ENCODE measurements at regions not wholly inside any gene's neighbourhood (a gene's known extent, or its start where the extent isn't known, plus 50 kb on each side); places are given as distances from the start of the nearest gene placed in this dataset.

DNA sequence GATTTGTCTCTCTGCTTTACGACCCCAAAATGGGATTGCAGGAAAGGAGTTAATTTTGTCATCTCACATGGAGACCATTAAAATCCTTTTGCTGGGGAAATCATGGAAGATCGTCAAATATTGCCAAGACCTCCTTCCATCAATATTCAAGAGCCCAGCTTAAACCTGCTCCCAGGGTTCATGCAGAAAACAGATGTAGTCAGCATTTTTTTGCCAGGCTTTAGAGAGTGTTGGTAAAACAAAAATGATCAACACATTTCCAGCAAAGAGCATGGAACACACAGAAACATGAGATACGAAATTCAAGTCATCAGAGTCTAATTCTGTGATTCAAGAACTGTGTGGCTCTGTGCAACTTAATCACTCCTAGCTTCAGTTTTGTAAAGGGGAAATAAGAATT is 118.0 kb upstream of the ATP10A start:
- WGBS: 72% methylated on average over 3 of the region's 3 CpGs
- no peak overlapping the region for H3K4me3 ChIP-seq (ENCODE audit: low read depth, low read length)
- H3K36me3 ChIP-seq (ENCODE audit: insufficient read depth): no peaks in the 10 kb centered on the region
- no peak overlapping the region for H3K27ac ChIP-seq (ENCODE audit: low read depth)
- DNase-seq (ENCODE audit: extremely low spot score): no peak
- no peaks in the 10 kb centered on the region for H3K4me1 ChIP-seq (ENCODE audit: insufficient read depth)

DNA sequence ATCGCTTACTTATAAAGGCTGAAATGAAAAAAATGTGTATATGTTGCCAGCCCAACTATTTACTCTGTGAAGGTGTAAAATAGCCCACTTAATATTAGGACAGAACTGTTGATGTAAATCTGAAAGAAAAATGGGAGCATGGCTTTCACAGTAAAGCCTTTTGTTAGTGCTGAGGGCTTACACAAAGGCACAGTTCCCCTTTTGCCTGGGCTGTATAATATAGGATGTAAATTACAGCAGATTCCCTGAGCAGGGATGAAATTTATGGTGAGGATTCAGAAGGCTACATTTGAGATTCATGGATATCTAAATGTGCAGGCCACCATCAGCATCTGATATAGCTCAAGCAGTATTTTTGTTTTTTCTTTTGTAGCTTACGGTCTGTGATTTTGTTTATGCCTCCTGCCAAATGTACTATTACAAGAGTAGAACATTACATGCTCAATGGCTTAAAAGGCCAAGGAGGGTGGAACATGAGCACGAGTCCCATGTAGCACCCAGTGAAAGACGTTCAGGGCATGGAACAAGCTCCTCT is 109.1 kb upstream of the ATP10A start:
- 58% methylated on average over 4 of the region's 4 CpGs for WGBS
- no peaks in the 10 kb centered on the region for H3K36me3 ChIP-seq (ENCODE audit: insufficient read depth)
- no peak for DNase-seq (ENCODE audit: extremely low spot score)
- H3K4me1 ChIP-seq (ENCODE audit: insufficient read depth): no peaks in the 10 kb centered on the region
- no peak overlapping the region for H3K4me3 ChIP-seq (ENCODE audit: low read depth, low read length)
- H3K27ac ChIP-seq (ENCODE audit: low read depth): no peak overlapping the region

DNA sequence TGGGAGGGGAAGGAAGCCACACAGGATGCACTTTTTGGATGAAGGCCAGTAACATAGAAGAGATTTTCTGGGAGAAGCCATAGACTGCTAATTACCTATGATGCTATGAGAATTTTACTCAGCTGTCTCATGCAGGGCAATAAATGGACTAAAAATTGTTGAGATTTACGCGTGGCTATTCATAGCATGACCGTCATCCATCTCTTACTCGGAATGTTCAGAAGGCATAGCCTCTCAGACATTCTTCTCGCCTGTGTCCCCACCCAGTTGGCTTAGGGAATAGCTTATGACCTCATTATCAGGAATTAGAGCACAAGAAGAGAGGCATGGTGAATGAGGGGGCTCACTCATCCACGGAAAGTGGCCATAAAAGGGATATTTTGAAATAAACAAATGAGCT is 107.9 kb upstream of the ATP10A start:
- Histone ChIP-seq H3K36me3 (ENCODE audit: insufficient read depth) (no peaks in the 10 kb centered on the region), H3K4me3 (ENCODE audit: low read depth, low read length) (no peak overlapping the region), H3K4me1 (ENCODE audit: insufficient read depth) (no peaks in the 10 kb centered on the region), H3K27ac (ENCODE audit: low read depth) (no peak overlapping the region)
- WGBS: 19% methylated on average over 6 of the region's 6 CpGs
- DNase-seq (ENCODE audit: extremely low spot score): no peak

DNA sequence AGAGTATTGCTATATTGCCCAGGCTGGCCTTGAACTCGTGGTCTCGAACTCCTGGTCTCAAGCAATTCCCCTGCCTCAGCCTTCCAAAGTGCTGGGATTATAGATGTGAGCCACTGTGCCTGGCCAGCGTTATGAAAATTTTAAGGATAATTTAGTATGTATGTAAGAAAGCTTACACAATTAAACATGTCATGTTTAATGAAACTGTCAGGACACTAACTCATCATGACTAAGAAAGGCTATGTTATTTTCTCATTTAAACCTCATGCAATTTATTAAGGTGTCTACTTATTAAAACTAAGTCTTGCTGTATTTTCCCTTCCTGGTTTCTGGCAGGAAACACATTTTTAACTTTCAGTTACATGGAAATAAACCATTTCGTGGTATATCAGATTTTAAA is 106.8 kb upstream of the ATP10A start:
- no peak for DNase-seq (ENCODE audit: extremely low spot score)
- H3K36me3 ChIP-seq (ENCODE audit: insufficient read depth): no peaks in the 10 kb centered on the region
- H3K4me1 ChIP-seq (ENCODE audit: insufficient read depth): no peaks in the 10 kb centered on the region
- WGBS: 62% methylated on average over 4 of the region's 4 CpGs
- no peak overlapping the region for H3K27ac ChIP-seq (ENCODE audit: low read depth)
- no peak overlapping the region for H3K4me3 ChIP-seq (ENCODE audit: low read depth, low read length)

DNA sequence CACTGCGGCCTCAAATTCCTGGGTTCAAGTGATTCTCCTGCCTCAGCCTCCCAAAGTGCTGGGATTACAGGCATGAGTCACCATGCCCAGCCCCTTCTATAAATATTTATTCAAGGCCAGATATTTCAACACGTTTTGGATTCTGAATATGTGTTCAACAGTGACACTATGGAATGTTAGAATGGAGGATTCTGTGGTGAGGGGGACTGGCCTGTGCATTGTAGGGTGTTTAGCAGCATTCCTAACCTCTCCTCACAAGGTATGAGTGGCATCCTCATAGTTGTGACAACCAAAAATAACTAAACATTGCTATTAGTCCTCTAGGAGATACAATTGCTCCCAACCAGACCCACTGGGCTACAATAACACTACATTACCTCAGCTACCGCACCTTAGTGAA is 104.0 kb upstream of the ATP10A start:
- no peak overlapping the region for H3K27ac ChIP-seq (ENCODE audit: low read depth)
- no peak overlapping the region for H3K4me3 ChIP-seq (ENCODE audit: low read depth, low read length)
- H3K4me1 ChIP-seq (ENCODE audit: insufficient read depth): no peaks in the 10 kb centered on the region
- WGBS: 66% methylated on average over 3 of the region's 3 CpGs
- DNase-seq (ENCODE audit: extremely low spot score): no peak
- H3K36me3 ChIP-seq (ENCODE audit: insufficient read depth): no peaks in the 10 kb centered on the region

DNA sequence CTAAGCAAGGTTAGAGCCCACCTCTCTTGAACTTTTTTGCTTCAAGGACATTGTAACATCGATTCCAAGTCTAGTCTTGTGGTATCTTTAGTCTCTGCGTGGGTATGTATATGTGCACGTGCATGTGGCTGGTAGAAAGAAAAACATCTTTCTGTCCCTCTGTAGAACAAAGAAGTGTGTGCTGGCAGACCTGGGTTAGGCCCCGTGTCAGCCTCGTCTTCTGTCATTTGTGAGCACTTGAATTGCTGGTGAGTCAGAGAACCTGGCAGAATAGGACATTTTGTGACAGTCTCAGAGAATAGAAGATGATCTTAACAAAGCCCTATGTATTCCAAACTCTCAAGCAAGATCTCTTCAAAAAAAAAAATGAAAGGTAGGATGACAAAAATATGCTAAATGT is 102.2 kb upstream of the ATP10A start:
- H3K36me3 ChIP-seq (ENCODE audit: insufficient read depth): no peaks in the 10 kb centered on the region
- DNase-seq (ENCODE audit: extremely low spot score): no peak
- H3K27ac ChIP-seq (ENCODE audit: low read depth): no peak overlapping the region
- H3K4me1 ChIP-seq (ENCODE audit: insufficient read depth): no peaks in the 10 kb centered on the region
- WGBS: 77% methylated on average over 5 of the region's 5 CpGs
- no peak overlapping the region for H3K4me3 ChIP-seq (ENCODE audit: low read depth, low read length)

DNA sequence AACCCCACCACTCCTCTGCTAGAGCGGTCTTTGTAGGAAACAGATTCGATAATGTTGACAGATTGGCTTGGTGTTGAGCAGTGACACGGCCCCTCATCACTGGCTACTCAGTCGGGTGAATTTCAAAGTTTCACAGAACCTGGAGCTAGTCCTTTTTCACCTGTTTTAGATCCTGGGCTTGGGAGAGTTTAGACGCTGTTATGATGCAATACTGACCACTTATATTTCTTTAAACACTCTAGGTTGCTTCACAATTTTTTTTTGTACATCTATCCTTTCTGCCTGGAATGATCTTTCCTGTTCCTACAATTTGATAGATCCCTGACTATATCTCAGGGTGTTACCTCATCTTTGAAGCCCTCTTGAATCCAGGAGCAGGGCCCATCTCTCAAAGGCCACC is 97.1 kb upstream of the ATP10A start:
- H3K4me1 ChIP-seq (ENCODE audit: insufficient read depth): no peaks in the 10 kb centered on the region
- H3K27ac ChIP-seq (ENCODE audit: low read depth): no peak overlapping the region
- 79% methylated on average over 5 of the region's 5 CpGs for WGBS
- no peak for DNase-seq (ENCODE audit: extremely low spot score)
- no peaks in the 10 kb centered on the region for H3K36me3 ChIP-seq (ENCODE audit: insufficient read depth)
- no peak overlapping the region for H3K4me3 ChIP-seq (ENCODE audit: low read depth, low read length)

DNA sequence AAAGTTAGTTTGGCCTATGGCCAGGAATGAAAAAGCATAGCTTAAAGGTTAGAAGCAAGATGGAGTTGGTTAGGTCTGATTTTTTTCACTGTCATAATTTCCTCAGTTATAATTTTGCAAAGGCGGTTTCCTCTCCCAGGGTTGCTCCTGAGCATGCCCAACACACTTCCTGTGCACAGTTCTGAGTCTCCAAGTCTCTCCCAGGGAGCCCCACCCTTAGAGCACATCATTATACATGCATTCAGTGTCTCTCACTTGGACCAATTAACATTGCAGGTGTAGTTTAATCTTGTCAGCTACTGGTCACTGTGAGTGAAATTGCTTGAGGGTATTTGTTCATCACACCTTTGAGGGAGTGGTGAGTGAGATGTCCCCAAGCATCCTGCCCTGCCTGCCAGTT is 96.0 kb upstream of the ATP10A start:
- no peaks in the 10 kb centered on the region for H3K4me1 ChIP-seq (ENCODE audit: insufficient read depth)
- DNase-seq (ENCODE audit: extremely low spot score): no peak
- WGBS: 62% methylated on average over 1 of the region's 1 CpG
- H3K36me3 ChIP-seq (ENCODE audit: insufficient read depth): no peaks in the 10 kb centered on the region
- H3K4me3 ChIP-seq (ENCODE audit: low read depth, low read length): no peak overlapping the region
- no peak overlapping the region for H3K27ac ChIP-seq (ENCODE audit: low read depth)

DNA sequence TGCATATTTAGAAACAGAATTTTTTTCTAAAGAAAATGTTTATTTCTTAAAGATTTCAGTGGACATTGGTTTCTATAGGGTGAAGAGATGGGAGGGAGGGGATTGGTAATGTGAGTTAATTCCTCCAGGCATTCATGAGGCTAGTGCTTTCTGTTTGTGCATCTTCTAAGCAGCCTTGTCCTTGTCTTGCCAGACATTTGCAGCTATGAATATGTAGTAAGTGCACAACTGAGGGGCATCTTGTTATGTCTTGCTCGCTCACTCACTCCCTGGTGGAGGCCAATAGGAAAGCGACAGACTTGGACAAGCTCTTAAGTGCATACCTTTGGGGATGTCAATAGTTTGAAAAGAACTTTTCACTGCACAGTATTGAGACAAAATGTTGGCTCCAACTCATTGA is 92.5 kb upstream of the ATP10A start:
- Histone ChIP-seq H3K4me3 (ENCODE audit: low read depth, low read length) (no peak overlapping the region), H3K36me3 (ENCODE audit: insufficient read depth) (no peaks in the 10 kb centered on the region), H3K4me1 (ENCODE audit: insufficient read depth) (no peaks in the 10 kb centered on the region), H3K27ac (ENCODE audit: low read depth) (no peak overlapping the region)
- 88% methylated on average over 2 of the region's 2 CpGs for WGBS
- no peak for DNase-seq (ENCODE audit: extremely low spot score)

DNA sequence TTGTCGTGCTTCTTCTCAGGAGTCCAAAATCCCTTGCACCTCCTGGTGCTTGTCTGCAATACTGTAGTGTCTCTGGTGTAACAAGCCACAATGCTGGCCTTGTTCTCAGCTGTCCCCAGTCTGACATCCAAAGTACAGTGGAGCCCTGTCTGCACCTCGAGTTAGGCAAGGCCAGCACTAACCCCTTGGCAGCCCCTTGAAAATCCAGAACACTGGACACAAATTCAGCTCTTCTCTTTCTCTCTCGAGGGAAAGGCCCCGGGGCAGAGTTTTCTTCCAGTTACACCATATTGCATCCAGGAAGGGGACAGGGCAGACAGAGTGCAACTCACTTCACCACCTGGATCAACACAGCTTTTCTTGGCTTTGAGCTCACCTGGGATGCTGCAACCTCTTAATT is 91.3 kb upstream of the ATP10A start:
- Histone ChIP-seq H3K4me3 (ENCODE audit: low read depth, low read length) (no peak overlapping the region), H3K36me3 (ENCODE audit: insufficient read depth) (no peaks in the 10 kb centered on the region), H3K27ac (ENCODE audit: low read depth) (no peak overlapping the region), H3K4me1 (ENCODE audit: insufficient read depth) (no peaks in the 10 kb centered on the region)
- DNase-seq (ENCODE audit: extremely low spot score): no peak
- 61% methylated on average over 4 of the region's 4 CpGs for WGBS

DNA sequence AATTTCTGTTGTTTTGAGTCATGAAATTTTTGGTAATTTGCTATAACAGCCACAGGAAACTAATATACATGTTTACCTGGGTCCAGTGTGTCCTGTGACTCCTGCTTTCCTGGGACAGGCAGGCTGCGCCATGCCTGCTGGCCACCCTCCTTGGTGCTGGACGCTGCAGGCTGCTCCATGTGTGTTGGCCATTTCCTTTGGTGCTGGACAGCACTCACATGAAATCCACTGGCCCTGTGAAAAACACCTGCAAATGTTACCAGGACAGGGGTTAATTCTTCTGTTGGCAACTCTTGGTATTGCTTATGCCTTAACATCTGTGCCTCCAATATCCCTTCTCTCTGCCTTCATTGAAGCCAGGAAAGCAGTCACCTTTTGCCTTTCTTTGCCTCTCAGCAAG is 86.9 kb upstream of the ATP10A start:
- no peaks in the 10 kb centered on the region for H3K36me3 ChIP-seq (ENCODE audit: insufficient read depth)
- no peak overlapping the region for H3K27ac ChIP-seq (ENCODE audit: low read depth)
- no peaks in the 10 kb centered on the region for H3K4me1 ChIP-seq (ENCODE audit: insufficient read depth)
- WGBS: 87% methylated on average over 2 of the region's 2 CpGs
- no peak for DNase-seq (ENCODE audit: extremely low spot score)
- H3K4me3 ChIP-seq (ENCODE audit: low read depth, low read length): no peak overlapping the region

DNA sequence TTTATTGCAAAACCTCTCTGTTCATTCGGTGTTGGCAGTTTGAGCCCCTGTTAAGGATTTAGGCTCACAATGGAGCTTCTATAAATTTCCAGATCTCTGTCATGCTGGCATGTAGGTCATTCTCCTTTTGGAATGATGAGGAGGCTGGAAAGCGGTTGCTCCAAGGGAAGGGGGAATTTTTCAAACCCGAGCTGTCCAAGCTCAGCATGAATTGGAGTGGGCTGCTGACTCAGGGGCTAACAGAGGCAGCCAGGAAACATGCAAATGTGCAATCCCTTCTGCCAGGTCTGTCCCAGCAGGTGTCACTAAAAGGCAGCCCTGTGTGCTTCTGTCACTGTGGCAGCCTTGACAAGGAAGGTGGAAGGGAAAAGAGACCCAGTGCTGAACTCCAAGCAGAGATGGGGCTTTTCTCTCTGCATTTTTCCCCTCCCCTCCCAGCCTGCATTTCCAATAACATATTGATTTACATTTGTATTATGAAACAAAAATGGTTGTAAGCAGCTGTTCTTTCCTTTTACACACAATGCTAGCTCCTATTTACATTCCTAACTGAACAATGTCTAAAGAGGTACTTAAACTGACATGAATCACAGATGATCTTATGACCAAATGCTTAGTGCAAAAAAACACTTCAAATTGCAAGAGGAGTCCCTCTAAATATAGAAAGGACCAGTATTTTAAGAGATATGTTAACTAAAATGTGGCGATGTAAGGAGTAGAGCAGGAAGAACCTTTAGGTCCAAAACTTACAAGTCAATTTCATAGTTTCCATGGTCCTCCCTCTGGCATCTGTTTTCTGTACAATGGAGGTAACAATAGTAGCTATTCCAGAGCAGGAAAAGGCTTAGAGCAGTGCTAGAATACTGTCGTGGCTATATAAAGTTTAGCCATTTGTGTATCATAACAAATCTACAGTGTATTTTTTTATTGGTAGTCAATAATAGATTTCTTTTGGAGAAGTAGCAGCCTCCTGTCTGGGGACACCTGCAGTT is 84.5 kb upstream of the ATP10A start:
- 32% methylated on average over 5 of the region's 5 CpGs for WGBS
- no peaks in the 10 kb centered on the region for H3K4me1 ChIP-seq (ENCODE audit: insufficient read depth)
- DNase-seq (ENCODE audit: extremely low spot score): no peak
- H3K36me3 ChIP-seq (ENCODE audit: insufficient read depth): no peaks in the 10 kb centered on the region
- H3K27ac ChIP-seq (ENCODE audit: low read depth): no peak overlapping the region
- no peak overlapping the region for H3K4me3 ChIP-seq (ENCODE audit: low read depth, low read length)

DNA sequence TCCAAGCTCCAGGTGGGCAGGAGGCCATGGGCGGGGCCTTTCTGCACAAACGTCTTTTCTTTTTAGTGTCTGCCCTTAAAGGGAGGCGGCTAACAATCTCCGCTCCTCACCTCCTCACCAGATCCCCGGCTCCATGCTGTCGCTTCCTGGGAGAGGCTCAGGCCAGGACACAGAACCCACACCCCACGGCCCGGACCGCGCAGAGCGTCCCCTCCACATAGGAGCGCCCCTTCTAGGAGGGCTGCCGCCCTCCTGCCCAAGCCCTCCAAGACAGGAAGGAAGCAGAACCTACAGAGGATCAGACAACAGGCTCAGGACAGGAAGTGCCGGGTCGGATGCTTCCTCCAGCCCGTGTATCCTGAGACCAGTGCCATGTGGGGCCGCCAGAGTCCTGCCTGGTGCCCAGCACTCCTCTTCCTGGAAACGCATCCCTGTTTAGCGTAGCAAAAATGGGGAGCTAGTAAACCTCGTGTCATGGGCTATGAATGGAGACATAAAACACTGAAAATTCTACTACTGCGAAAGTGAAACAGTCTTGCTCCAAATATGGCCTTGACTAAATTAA is 83.2 kb upstream of the ATP10A start:
- DNase-seq (ENCODE audit: extremely low spot score): no peak
- Histone ChIP-seq H3K4me3 (ENCODE audit: low read depth, low read length) (no peak overlapping the region), H3K4me1 (ENCODE audit: insufficient read depth) (no peaks in the 10 kb centered on the region), H3K27ac (ENCODE audit: low read depth) (no peak overlapping the region), H3K36me3 (ENCODE audit: insufficient read depth) (no peaks in the 10 kb centered on the region)
- WGBS: 75% methylated on average over 21 of the region's 21 CpGs

DNA sequence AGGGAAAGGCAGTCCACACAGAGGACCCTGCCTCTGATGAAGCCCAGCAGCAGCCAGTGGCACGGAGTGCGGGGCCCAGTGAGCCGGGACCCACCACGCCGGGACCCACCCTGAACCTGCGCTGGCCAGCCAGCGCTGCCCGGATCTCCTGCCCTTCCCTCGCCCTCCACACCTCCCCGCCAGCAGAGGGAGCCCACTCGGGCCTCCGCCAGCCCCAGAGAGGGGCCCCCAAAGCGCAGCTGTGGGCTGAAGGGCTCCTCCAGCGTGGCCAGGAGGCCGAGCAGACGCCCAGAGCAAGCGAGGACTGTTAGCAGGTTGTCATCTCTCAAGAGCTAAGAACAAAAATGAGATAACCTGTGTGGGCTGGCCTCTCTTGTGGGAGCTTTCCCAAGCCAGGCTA is 81.3 kb upstream of the ATP10A start:
- Histone ChIP-seq H3K4me3 (ENCODE audit: low read depth, low read length) (no peak overlapping the region), H3K27ac (ENCODE audit: low read depth) (no peak overlapping the region), H3K36me3 (ENCODE audit: insufficient read depth) (no peaks in the 10 kb centered on the region), H3K4me1 (ENCODE audit: insufficient read depth) (no peaks in the 10 kb centered on the region)
- 90% methylated on average over 17 of the region's 17 CpGs for WGBS
- DNase-seq (ENCODE audit: extremely low spot score): no peak

Measured in urinary bladder (tissue), 3 donors.